Endothelial cell of umbilical vein (primary cell): ENCODE measurements at regions not wholly inside any gene's neighbourhood (a gene's known extent, or its start where the extent isn't known, plus 50 kb on each side); places are given as distances from the start of the nearest gene placed in this dataset.

Experiments
- CTCF ChIP-seq, 2 donors: IDR thresholded peaks; 1 replicate in 1 of 2; 2 replicates in 1 of 2; pipeline ENCODE4 v1.5.1; 2011; ENCODE audit warnings: low read length in 2 of 2, mild to moderate bottlenecking in 2 of 2, moderate library complexity in 2 of 2, control low read depth in 1 of 2, inconsistent platforms in 1 of 2, low read depth in 1 of 2; ENCODE audit not compliant: insufficient read depth in 1 of 2; ENCODE audit errors: extremely low read depth in 1 of 2
- POLR2A ChIP-seq: IDR thresholded peaks from 2 replicates; pipeline ENCODE4 v1.6.1; 2012; ENCODE audit warnings: low read depth, mild to moderate bottlenecking, control low read depth, low read length

- no peak for TF ChIP-seq CTCF (IDR thresholded peaks at IDR 0.05; ENCODE audit: extremely low read depth in 1 of 2, insufficient read depth in 1 of 2, low read depth in 1 of 2, low read length in 2 of 2)
- no peak for TF ChIP-seq POLR2A
Observed at GRCh38 chr2:52258038-52258437, 1226.1 kb upstream of the NRXN1 start.
